ENCODE measurements at regions not wholly inside any gene's neighbourhood (a gene's known extent, or its start where the extent isn't known, plus 50 kb on each side); places are given as distances from the start of the nearest gene placed in this dataset.

DNA sequence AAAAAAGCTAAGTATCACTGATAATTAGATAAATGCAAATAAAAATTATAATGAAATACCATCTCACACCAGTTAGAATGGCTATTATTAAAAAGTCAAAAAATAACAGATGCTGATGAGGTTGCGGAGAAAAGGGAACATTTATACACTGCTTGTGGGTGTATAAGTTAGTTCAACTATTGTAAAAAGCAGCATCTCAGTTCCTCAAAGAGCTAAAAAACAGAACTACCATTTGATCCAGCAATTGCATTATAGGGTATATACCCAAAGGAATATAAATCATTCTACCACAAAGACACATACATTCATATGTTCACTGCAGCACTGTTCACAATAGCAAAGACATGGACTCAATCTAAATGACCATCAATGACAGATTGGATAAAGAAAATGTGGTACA is 120.3 kb upstream of the ZBED5 start:
- RAD21 ChIA-PET (ENCODE audit: low non-redundant PET in 1 of 2, low total read pairs in 2 of 2, uncharacterized antibody in 2 of 2, unreplicated experiment in 2 of 2), result no interaction called here
- Histone ChIP-seq H3K4me2 (ENCODE audit: low read length) (no peak overlapping the region), H3K79me2 (ENCODE audit: insufficient read depth, low read length) (no peaks in the 10 kb centered on the region), H3K9me2 (ENCODE audit: insufficient read depth) (no peaks in the 10 kb centered on the region), H3K4me3 (replicated peaks in 1 of 2; ENCODE audit: low read depth in 1 of 2, low read length in 2 of 2) (no peak overlapping the region), H3K27me3 (ENCODE audit: insufficient read depth, low read length) (no peaks in the 10 kb centered on the region), H3K36me3 (ENCODE audit: control insufficient read depth in 1 of 2, insufficient read depth in 2 of 2, low read length in 2 of 2) (no peaks in the 10 kb centered on the region), H3K4me1 (ENCODE audit: control insufficient read depth in 1 of 2, insufficient read depth in 2 of 2, low read length in 2 of 2) (peaks cover 0 to 11% of the 10 kb centered on the region in 2 experiments; a peak in 2 of 4 replicates), H2AFZ (ENCODE audit: low read depth, low read length, poor library complexity, severe bottlenecking) (no peak overlapping the region), H4K20me1 (ENCODE audit: insufficient read depth) (no peaks in the 10 kb centered on the region), H3K9ac (ENCODE audit: low read length) (no peak overlapping the region), H3K27ac (ENCODE audit: low read depth, low read length) (no peak overlapping the region), H3K9me3 (ENCODE audit: control insufficient read depth in 1 of 2, insufficient read depth in 1 of 2, low read depth in 1 of 2, low read length in 2 of 2) (no peaks in the 10 kb centered on the region)
- intact Hi-C loops (cut with micrococcal nuclease), result no loop called here
- CTCF ChIA-PET, result no interaction called here
- TF ChIP-seq, protein P1, sequence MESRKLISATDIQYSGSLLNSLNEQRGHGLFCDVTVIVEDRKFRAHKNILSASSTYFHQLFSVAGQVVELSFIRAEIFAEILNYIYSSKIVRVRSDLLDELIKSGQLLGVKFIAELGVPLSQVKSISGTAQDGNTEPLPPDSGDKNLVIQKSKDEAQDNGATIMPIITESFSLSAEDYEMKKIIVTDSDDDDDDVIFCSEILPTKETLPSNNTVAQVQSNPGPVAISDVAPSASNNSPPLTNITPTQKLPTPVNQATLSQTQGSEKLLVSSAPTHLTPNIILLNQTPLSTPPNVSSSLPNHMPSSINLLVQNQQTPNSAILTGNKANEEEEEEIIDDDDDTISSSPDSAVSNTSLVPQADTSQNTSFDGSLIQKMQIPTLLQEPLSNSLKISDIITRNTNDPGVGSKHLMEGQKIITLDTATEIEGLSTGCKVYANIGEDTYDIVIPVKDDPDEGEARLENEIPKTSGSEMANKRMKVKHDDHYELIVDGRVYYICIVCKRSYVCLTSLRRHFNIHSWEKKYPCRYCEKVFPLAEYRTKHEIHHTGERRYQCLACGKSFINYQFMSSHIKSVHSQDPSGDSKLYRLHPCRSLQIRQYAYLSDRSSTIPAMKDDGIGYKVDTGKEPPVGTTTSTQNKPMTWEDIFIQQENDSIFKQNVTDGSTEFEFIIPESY (IDR thresholded peaks at IDR 0.05; ENCODE audit: extremely low read depth, insufficient replicate concordance, low read length), result no peak
- TF ChIP-seq YY1 (IDR thresholded peaks at IDR 0.05; ENCODE audit: extremely low read depth, insufficient replicate concordance, low read depth, low read length) (no peak), SRF (IDR thresholded peaks at IDR 0.05; ENCODE audit: low read depth) (no peak)
- DNase-seq (ENCODE audit: low read depth, low spot score), result no peak
- POLR2A ChIA-PET, result no interaction called here
- no TSS peak for BruUV-seq (replicated peaks)
- ATAC-seq, result no peak

DNA sequence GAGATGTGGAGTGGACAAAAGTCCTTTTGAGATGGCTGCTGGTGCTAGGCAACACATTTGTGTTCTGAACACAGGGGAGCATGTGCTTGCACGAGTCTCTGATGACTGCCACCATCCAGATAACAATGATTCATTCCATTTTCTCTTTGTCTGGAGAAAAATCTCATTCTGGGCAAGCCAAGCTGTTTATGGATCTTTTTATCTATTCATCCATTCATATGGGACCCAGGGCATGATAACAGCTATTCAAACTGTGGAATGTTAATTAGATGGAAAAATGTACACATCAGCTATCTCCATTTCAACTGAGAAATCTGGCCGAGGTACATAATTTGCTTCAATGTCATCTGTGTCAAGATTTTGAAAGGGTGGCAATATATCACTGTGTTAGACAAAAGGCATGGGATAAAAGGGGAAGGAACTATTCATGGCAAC is 117.5 kb upstream of the ZBED5 start:
- Histone ChIP-seq H3K9ac (ENCODE audit: low read length) (no peak overlapping the region), H3K27ac (ENCODE audit: low read depth, low read length) (no peak overlapping the region)
- CTCF ChIA-PET, result interaction anchor here (1.0 kb wide), 1 partner anchor 41 kb away, joined by 3 read pairs; no protein-coding TSS in a partner anchor

More for the DNA sequence above, 117.5 kb upstream of the ZBED5 start:
- Histone ChIP-seq H3K79me2 (ENCODE audit: insufficient read depth, low read length) (no peaks in the 10 kb centered on the region), H3K4me1 (ENCODE audit: control insufficient read depth in 1 of 2, insufficient read depth in 2 of 2, low read length in 2 of 2) (no peaks in the 10 kb centered on the region), H3K4me3 (replicated peaks in 1 of 2; ENCODE audit: low read depth in 1 of 2, low read length in 2 of 2) (no peak overlapping the region), H3K27me3 (ENCODE audit: insufficient read depth, low read length) (no peaks in the 10 kb centered on the region), H3K4me2 (ENCODE audit: low read length) (no peak overlapping the region), H3K9me3 (ENCODE audit: control insufficient read depth in 1 of 2, insufficient read depth in 1 of 2, low read depth in 1 of 2, low read length in 2 of 2) (no peaks in the 10 kb centered on the region), H4K20me1 (ENCODE audit: insufficient read depth) (no peaks in the 10 kb centered on the region), H3K9me2 (ENCODE audit: insufficient read depth) (no peaks in the 10 kb centered on the region), H3K36me3 (ENCODE audit: control insufficient read depth in 1 of 2, insufficient read depth in 2 of 2, low read length in 2 of 2) (no peaks in the 10 kb centered on the region), H2AFZ (ENCODE audit: low read depth, low read length, poor library complexity, severe bottlenecking) (no peak overlapping the region)
- TF ChIP-seq YY1 (IDR thresholded peaks at IDR 0.05; ENCODE audit: extremely low read depth, insufficient replicate concordance, low read depth, low read length), result no peak
- no peak for TF ChIP-seq ZFX (IDR thresholded peaks at IDR 0.05)
- TF ChIP-seq, protein P1 (IDR thresholded peaks at IDR 0.05; ENCODE audit: extremely low read depth, insufficient replicate concordance, low read length), result no peak
- TF ChIP-seq JUND (IDR thresholded peaks at IDR 0.05), result no peak
- TF ChIP-seq, protein P2, sequence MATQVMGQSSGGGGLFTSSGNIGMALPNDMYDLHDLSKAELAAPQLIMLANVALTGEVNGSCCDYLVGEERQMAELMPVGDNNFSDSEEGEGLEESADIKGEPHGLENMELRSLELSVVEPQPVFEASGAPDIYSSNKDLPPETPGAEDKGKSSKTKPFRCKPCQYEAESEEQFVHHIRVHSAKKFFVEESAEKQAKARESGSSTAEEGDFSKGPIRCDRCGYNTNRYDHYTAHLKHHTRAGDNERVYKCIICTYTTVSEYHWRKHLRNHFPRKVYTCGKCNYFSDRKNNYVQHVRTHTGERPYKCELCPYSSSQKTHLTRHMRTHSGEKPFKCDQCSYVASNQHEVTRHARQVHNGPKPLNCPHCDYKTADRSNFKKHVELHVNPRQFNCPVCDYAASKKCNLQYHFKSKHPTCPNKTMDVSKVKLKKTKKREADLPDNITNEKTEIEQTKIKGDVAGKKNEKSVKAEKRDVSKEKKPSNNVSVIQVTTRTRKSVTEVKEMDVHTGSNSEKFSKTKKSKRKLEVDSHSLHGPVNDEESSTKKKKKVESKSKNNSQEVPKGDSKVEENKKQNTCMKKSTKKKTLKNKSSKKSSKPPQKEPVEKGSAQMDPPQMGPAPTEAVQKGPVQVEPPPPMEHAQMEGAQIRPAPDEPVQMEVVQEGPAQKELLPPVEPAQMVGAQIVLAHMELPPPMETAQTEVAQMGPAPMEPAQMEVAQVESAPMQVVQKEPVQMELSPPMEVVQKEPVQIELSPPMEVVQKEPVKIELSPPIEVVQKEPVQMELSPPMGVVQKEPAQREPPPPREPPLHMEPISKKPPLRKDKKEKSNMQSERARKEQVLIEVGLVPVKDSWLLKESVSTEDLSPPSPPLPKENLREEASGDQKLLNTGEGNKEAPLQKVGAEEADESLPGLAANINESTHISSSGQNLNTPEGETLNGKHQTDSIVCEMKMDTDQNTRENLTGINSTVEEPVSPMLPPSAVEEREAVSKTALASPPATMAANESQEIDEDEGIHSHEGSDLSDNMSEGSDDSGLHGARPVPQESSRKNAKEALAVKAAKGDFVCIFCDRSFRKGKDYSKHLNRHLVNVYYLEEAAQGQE (IDR thresholded peaks at IDR 0.05; ENCODE audit: low read depth), result no peak
- no peak for TF ChIP-seq EZH2 (IDR thresholded peaks at IDR 0.05)
- no peak for TF ChIP-seq TCF7L2 (IDR thresholded peaks at IDR 0.05; ENCODE audit: borderline replicate concordance, extremely low read depth, insufficient read depth, insufficient read length)
- TF ChIP-seq, protein P3, sequence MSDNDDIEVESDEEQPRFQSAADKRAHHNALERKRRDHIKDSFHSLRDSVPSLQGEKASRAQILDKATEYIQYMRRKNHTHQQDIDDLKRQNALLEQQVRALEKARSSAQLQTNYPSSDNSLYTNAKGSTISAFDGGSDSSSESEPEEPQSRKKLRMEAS (IDR thresholded peaks at IDR 0.05), result no peak
- no peak for TF ChIP-seq SP1 (IDR thresholded peaks at IDR 0.05; ENCODE audit: low read depth)
- TF ChIP-seq POLR2A (IDR thresholded peaks at IDR 0.05; ENCODE audit: borderline replicate concordance, extremely low read depth, insufficient read depth, insufficient read length), result no peak
- intact Hi-C loops (cut with micrococcal nuclease), result no loop called here
- no TSS peak for BruUV-seq (replicated peaks)
- ATAC-seq, result no peak
- POLR2A ChIA-PET, result no interaction called here
- DNase-seq (ENCODE audit: low read depth, low spot score), result no peak
- RAD21 ChIA-PET (ENCODE audit: low non-redundant PET in 1 of 2, low total read pairs in 2 of 2, uncharacterized antibody in 2 of 2, unreplicated experiment in 2 of 2), result no interaction called here

Data from HCT116 (cell line).